ENCODE measurements at regions not wholly inside any gene's neighbourhood (a gene's known extent, or its start where the extent isn't known, plus 50 kb on each side); places are given as distances from the start of the nearest gene placed in this dataset.

DNA sequence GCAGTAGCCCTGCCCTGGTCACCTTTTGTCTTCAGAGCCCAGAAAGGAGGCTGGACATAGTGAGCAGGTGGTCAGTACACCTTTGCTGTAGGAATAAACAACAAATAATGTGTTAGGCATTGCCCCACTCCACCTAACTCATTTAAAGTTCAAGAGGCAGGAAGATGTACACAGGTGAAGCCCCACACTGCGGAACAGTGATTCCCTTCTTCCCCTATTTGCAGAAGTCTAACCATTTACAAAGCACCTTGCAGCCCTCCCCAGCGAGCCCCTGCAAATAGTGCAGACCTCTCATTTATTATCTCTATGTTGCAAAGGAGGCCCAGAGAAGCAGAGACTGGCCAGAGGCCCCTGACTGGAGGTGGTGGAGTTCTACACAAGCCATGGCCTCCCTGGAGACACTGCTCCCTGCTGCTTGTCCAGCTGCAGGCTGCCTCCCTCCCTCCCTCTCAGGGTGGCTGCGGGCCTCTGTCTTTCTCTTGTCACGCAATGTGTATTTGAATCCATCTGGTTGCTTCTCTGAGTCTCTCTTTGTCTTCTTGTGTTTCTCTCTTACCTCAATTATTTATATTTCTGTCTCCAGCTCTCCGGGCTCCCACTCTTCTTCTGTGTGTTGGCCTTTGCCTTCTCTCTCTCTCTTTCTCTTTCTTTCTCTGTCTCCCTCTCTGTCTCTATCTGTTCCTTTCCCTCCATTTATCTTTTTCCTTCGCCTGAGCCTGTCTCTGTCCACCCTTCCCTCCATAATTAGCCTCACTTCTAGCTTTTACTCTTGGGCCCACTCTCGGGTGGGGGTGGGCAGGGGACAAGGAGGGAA, 59.1 kb upstream of the PRDM11 start:
- Histone ChIP-seq H2AFZ (ENCODE audit: low read depth, low read length) (no peak overlapping the region), H3K4me1 (ENCODE audit: control insufficient read depth, extremely low read depth, insufficient read depth, low read length) (no peaks in the 10 kb centered on the region), H3K9ac (replicated peaks; ENCODE audit: extremely low read depth, insufficient read depth, low read length) (no peak overlapping the region), H3K9me3 (replicated peaks; ENCODE audit: control insufficient read depth, insufficient read depth, low read length) (no peaks in the 10 kb centered on the region), H3K4me3 (replicated peaks in 1 of 3; ENCODE audit: insufficient read depth in 1 of 3, low read depth in 1 of 3, low read length in 3 of 3) (no peak overlapping the region), H3K36me3 (ENCODE audit: control insufficient read depth in 2 of 2, extremely low read depth in 1 of 2, insufficient read depth in 2 of 2, low read length in 2 of 2) (no peaks in the 10 kb centered on the region), H3K79me2 (ENCODE audit: control insufficient read depth, insufficient read depth, low read length) (no peaks in the 10 kb centered on the region), H3K9me1 (replicated peaks; ENCODE audit: control insufficient read depth, extremely low read depth, insufficient read depth, low read length) (no peaks in the 10 kb centered on the region), H3K27ac (ENCODE audit: insufficient read depth, low read depth, low read length) (no peak overlapping the region), H3K27me3 (ENCODE audit: control insufficient read depth in 2 of 2, insufficient read depth in 2 of 2, low read length in 2 of 2) (peaks cover 12 to 20% of the 10 kb centered on the region in 2 experiments), H3K4me2 (ENCODE audit: insufficient read depth, low read length) (no peak overlapping the region), H4K20me1 (replicated peaks; ENCODE audit: control insufficient read depth, extremely low read depth, insufficient read depth, low read length) (no peaks in the 10 kb centered on the region)
- ChIA-PET POLR2A (no interaction called here), CTCF (interaction anchor here (1.0 kb wide), 1 partner anchor 23 kb away, joined by 3 read pairs; no protein-coding TSS in a partner anchor)
- FAIRE-seq: no peak
- intact Hi-C loops (cut with micrococcal nuclease): no loop called here
- DNase-seq (ENCODE audit: low read depth, low spot score): no peak
- BruUV-seq (replicated peaks): no TSS peak
- TF ChIP-seq EZH2 (IDR thresholded peaks at IDR 0.05; ENCODE audit: borderline replicate concordance, low read depth, low read length, severe bottlenecking): no peak
- dilution Hi-C loops (cut with MboI; ENCODE audit: extremely low pct_ligation_motif_present, low sequenced_read_pairs): no loop called here

DNA sequence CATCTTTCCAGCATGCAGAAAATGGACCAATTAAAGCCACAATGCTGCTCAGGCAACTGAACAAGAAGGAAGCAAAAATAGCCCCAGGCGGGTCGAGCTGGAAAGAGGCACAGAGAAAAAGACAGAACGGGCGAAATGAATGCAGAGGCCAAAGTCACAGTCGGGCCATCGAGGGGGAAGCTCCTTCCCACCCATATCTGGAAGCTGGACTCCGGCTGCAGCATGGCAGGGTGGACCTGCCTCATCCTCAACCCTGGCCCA, 58.6 kb upstream of the PRDM11 start:
- FAIRE-seq (no peak), DNase-seq (ENCODE audit: low read depth, low spot score) (no peak)
- no peak overlapping the region for H3K9ac ChIP-seq (replicated peaks; ENCODE audit: extremely low read depth, insufficient read depth, low read length)
- no peaks in the 10 kb centered on the region for H3K9me3 ChIP-seq (replicated peaks; ENCODE audit: control insufficient read depth, insufficient read depth, low read length)
- no peaks in the 10 kb centered on the region for H3K79me2 ChIP-seq (ENCODE audit: control insufficient read depth, insufficient read depth, low read length)
- no peak overlapping the region for H3K4me2 ChIP-seq (ENCODE audit: insufficient read depth, low read length)
- no TSS peak for BruUV-seq (replicated peaks)
- H2AFZ ChIP-seq (ENCODE audit: low read depth, low read length): no peak overlapping the region
- H3K9me1 ChIP-seq (replicated peaks; ENCODE audit: control insufficient read depth, extremely low read depth, insufficient read depth, low read length): no peaks in the 10 kb centered on the region
- H3K36me3 ChIP-seq (ENCODE audit: control insufficient read depth in 2 of 2, extremely low read depth in 1 of 2, insufficient read depth in 2 of 2, low read length in 2 of 2): no peaks in the 10 kb centered on the region
- intact Hi-C loops (cut with micrococcal nuclease) (no loop called here), dilution Hi-C loops (cut with MboI; ENCODE audit: extremely low pct_ligation_motif_present, low sequenced_read_pairs) (no loop called here)
- H3K27ac ChIP-seq (ENCODE audit: insufficient read depth, low read depth, low read length): no peak overlapping the region
- TF ChIP-seq JUN (IDR thresholded peaks at IDR 0.05; ENCODE audit: borderline replicate concordance, insufficient read depth, insufficient read length, low read depth) (no peak), MYC (IDR thresholded peaks at IDR 0.05; ENCODE audit: low read depth, low read length) (no peak), GATA2 (IDR thresholded peaks at IDR 0.05; ENCODE audit: insufficient read depth, insufficient read length, low read depth, low read length) (no peak), CTCF (IDR thresholded peaks at IDR 0.05; ENCODE audit: extremely low read depth in 1 of 2, insufficient read depth in 1 of 2, low read depth in 1 of 2, low read length in 2 of 2) (no peak), MAX (IDR thresholded peaks at IDR 0.05; ENCODE audit: insufficient read depth, insufficient read length) (no peak)
- CTCF ChIA-PET: no interaction called here
- no peak overlapping the region for H3K4me3 ChIP-seq (replicated peaks in 1 of 3; ENCODE audit: insufficient read depth in 1 of 3, low read depth in 1 of 3, low read length in 3 of 3)
- POLR2A ChIA-PET: no interaction called here
- no peaks in the 10 kb centered on the region for H4K20me1 ChIP-seq (replicated peaks; ENCODE audit: control insufficient read depth, extremely low read depth, insufficient read depth, low read length)
- H3K4me1 ChIP-seq (ENCODE audit: control insufficient read depth, extremely low read depth, insufficient read depth, low read length): no peaks in the 10 kb centered on the region
- H3K27me3 ChIP-seq (ENCODE audit: control insufficient read depth in 2 of 2, insufficient read depth in 2 of 2, low read length in 2 of 2): peaks cover 11 to 20% of the 10 kb centered on the region in 2 experiments
